GM12873 (cell line): ENCODE measurements at regions not wholly inside any gene's neighbourhood (a gene's known extent, or its start where the extent isn't known, plus 50 kb on each side); places are given as distances from the start of the nearest gene placed in this dataset.

ENCODE experiments used
- CTCF ChIP-seq: IDR thresholded peaks from 2 replicates; pipeline ENCODE4 v1.5.1; 2012; ENCODE audit warnings: low read depth, mild to moderate bottlenecking, moderate library complexity, low read length, control low read depth; ENCODE audit not compliant: insufficient read depth; ENCODE audit errors: missing control alignments

DNA sequence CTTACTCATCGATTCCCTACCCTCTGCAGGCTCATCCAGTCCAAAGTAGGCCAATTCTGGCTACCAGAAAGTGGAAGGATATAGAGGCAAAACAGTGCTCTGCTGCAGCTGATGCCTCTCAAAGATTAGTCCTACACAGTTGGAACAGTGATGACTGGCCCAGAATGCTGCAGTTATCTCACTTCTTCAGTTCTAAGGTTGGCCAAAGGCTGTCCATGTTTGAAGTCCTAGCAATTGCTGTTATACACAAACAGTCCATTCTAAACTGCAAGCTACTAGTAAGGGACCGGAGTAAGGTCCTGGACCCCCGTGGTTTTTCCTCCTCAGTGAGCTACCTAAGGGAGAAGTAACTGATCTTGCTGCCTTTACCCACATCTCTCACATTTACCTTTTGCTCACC is 129.1 kb upstream of the NRIP1 start:
- no peak for TF ChIP-seq CTCF

DNA sequence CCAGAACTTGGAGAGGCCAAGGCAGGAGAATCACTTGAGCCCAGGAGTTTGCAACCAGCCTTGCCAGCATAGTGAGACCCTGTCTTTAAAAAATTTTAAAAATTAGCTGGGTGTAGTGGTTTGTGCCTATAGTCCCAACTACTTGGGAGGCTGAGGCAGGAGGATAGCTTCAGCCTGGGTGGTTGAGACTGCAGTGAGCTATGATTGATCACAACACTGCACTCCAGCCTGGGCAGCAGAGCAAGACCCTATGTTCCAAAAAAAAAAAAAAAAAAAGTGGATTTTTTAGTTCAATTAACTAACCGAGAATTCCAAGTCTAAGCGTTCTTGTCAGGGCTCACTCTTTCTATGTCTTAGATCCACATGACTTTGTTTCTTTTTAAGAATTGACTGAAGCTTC is 130.3 kb upstream of the NRIP1 start:
- no peak for TF ChIP-seq CTCF

GRCh38 chr21:15195768-15196167 is 131.0 kb upstream of the NRIP1 start:
- no peak for TF ChIP-seq CTCF

- TF ChIP-seq CTCF, result no peak
These were observed 132.9 kb upstream of the NRIP1 start for GRCh38 chr21:15197696-15198095.

GRCh38 chr21:15199414-15200383 is 134.9 kb upstream of the NRIP1 start:
- no peak for TF ChIP-seq CTCF

- no peak for TF ChIP-seq CTCF
These were observed 138.9 kb upstream of the NRIP1 start for GRCh38 chr21:15203740-15204139.

- no peak for TF ChIP-seq CTCF
These were observed 139.6 kb upstream of the NRIP1 start for GRCh38 chr21:15204140-15204969.
